GM19239 (cell line): ENCODE measurements at regions not wholly inside any gene's neighbourhood (a gene's known extent, or its start where the extent isn't known, plus 50 kb on each side); places are given as distances from the start of the nearest gene placed in this dataset.
A peak's percentile ranks its signal among the peaks of the same experiment; 100 is the strongest.
"Not testable (repeated sequence)": the region's sequence is repeated elsewhere in the genome, so short reads cannot be mapped to it uniquely, and the experiment has no call there.

Source experiments
- DNase-seq: peaks from one replicate; pipeline ENCODE4 v3.0.0; 2011; ENCODE audit warnings: low spot score; ENCODE audit not compliant: insufficient read length
- FAIRE-seq: peaks from 2 replicates; lab custom pipeline; 2011; peaks lifted over from hg19 to GRCh38; lab: Jason Lieb, UNC

GRCh38 chr16:85437166-85438052, 175.7 kb upstream of the GSE1 start:
- no peak for FAIRE-seq
- no peak for DNase-seq

GRCh38 chr16:85438981-85439685, 174.0 kb upstream of the GSE1 start:
- DNase-seq (no peak), FAIRE-seq (no peak)

- DNase-seq (no peak), FAIRE-seq (no peak)
Observed at GRCh38 chr16:85440744-85441143, 172.4 kb upstream of the GSE1 start.

- no peak for FAIRE-seq
- no peak for DNase-seq
Observed at GRCh38 chr16:85441189-85441889, 171.8 kb upstream of the GSE1 start.

- no peak for FAIRE-seq
- DNase-seq: no peak
Observed at GRCh38 chr16:85441890-85442670, 171.0 kb upstream of the GSE1 start.

- FAIRE-seq: no peak
- DNase-seq: no peak
Observed at GRCh38 chr16:85443116-85443515, 170.0 kb upstream of the GSE1 start.

- FAIRE-seq: no peak
- DNase-seq: no peak
Observed at GRCh38 chr16:85443531-85443930, 169.6 kb upstream of the GSE1 start.

- FAIRE-seq (no peak), DNase-seq (no peak)
Observed at GRCh38 chr16:85445064-85445778, 167.9 kb upstream of the GSE1 start.

- FAIRE-seq (no peak), DNase-seq (no peak)
Observed at GRCh38 chr16:85445779-85446222, 167.3 kb upstream of the GSE1 start.

- FAIRE-seq (no peak), DNase-seq (peak; percentile 73)
Observed at GRCh38 chr16:85446951-85447692, 166.0 kb upstream of the GSE1 start.

GRCh38 chr16:85447693-85448313, 165.3 kb upstream of the GSE1 start:
- no peak for DNase-seq
- FAIRE-seq: no peak

GRCh38 chr16:85448557-85449190, 164.4 kb upstream of the GSE1 start:
- FAIRE-seq: no peak
- no peak for DNase-seq

- FAIRE-seq: no peak
- no peak for DNase-seq
Observed at GRCh38 chr16:85449191-85449884, 163.8 kb upstream of the GSE1 start.

- DNase-seq (no peak), FAIRE-seq (no peak)
Observed at GRCh38 chr16:85449885-85450245, 163.3 kb upstream of the GSE1 start.

- not testable (repeated sequence) for DNase-seq, FAIRE-seq
Observed at GRCh38 chr16:85451142-85451541, 162.0 kb upstream of the GSE1 start.

- FAIRE-seq (no peak), DNase-seq (no peak)
Observed at GRCh38 chr16:85451641-85452363, 161.3 kb upstream of the GSE1 start.
